ENCODE measurements at regions not wholly inside any gene's neighbourhood (a gene's known extent, or its start where the extent isn't known, plus 50 kb on each side); places are given as distances from the start of the nearest gene placed in this dataset.
A peak's percentile ranks its signal among the peaks of the same experiment; 100 is the strongest.

DNA sequence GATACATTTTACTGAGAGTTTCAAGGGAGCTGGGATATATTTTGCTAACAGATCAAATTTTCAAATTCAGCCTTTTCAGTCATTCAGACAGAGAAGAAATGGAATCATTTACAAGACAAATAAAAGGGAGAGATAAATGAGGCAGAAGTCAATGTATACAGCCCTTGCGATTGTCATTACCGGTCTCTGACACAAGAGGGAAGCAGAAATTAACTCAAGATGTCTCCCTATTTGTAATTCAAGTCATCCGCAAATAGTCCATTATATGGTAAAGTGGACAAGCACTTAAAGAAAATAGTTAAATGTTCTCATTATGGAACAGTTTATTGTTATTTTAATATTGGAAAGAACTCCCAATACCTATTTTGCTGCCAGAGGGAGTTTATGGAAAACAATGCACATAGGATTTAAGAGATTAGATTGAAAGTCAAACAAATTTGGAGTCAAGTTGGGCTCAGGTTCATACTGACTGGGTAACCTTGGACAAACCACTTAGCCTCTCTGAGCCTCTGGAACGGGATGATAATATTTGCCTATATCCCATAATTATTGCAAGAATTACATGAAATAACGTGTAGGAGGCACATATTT is 89.3 kb upstream of the PRKCQ start:
- DNase-seq: no peak

DNA sequence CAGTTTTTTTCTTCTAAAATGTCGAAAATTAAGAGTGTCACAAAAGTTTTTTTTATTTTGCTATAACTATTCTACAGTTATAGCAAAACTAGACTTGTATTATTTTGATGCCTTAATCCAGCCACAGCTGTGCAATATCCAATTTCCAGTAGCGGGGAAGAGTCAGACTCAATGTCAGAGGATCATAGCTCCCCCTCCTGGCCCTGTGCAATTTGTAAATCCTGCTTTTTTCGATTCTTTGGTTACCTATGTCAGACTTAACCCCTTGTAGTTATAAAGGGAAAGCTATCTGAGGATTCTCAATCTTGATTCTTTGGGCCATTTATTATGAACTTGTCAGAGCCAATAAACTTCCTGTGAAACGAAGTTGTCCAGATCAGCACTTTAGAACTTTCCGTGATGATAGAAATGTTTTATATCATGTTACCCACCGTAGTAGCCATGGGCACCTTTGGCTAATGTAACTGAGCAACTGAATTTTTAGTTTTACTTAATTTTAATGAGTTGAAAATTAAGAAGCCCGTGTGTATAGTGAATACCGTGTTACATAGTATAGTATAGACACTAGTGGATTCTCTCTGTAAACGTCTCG is 87.7 kb upstream of the PRKCQ start:
- DNase-seq: peak; percentile 53

DNA sequence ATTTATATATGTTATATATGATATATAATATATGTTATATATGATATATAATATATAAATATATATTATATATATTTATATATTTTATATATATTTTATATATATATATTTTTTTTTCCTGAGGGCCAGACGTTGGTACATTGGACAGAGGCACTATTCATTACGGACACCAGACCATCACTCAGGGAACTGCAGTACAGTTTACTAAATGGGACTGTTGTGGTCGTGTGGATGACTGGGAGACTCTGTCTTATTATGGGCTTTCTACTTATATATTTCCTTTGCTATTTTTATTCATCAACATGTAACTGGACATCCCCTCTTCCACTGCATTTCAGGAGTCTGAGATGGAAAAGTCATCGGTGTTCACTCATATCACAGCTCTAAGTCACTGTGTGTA is 87.1 kb upstream of the PRKCQ start:
- DNase-seq: no peak

DNA sequence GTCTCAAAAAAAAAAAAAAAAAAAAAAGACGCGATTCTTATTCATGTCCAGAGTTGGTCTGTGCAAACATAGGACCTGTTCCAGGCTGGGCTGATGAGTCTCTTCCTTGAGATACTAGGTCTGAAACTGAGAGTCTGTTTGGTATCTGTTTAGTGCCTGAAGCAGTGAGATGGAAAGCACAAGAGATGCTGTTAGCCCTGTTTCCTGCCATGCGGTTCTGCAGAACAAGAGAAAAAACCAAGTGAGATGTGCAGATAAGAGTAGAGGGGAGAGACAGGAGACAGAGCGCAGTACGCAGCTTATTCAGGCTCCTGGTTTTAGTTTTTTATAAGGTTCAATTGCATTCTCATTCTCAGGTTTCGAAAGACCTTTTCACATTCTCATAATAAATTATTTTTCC is 85.8 kb upstream of the PRKCQ start:
- peak; percentile 48 for DNase-seq

DNA sequence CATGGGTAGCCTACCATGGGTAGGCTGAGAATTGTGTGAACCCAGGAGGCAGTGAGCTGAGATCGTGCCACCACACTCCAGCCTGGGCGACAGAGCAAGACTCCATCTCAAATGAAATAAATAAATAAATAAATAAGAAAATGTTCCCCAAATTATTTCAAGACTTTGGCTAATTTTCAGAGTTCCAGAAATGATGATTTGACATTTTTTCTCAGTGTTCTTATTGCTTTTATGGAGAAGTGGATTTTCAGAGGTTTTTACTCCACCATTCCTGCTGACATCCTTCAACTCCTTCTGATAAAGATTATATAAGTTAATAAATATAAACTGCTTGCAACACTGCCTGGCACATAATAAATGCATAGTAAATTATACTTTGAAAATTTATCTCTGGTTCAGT is 80.4 kb upstream of the PRKCQ start:
- DNase-seq: no peak

DNA sequence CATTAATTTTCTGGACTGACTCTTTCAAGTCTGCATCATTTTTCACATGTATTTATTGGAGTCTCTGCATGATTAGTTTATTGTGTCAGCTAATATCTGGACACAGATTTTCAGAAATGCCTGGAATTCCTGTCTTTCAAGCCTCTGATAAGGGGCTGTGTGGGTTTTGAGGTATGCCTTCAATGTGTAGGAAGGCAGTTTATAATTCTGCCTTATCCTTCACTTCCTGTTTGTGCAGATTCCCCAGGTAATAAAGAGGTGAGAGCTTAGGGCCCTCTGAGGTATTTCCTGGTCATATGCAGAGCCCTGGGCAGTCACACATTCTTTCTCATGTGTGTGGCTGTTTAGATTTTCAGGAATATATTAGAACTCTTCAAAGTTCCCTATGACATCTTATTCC is 79.4 kb upstream of the PRKCQ start:
- DNase-seq: no peak

DNA sequence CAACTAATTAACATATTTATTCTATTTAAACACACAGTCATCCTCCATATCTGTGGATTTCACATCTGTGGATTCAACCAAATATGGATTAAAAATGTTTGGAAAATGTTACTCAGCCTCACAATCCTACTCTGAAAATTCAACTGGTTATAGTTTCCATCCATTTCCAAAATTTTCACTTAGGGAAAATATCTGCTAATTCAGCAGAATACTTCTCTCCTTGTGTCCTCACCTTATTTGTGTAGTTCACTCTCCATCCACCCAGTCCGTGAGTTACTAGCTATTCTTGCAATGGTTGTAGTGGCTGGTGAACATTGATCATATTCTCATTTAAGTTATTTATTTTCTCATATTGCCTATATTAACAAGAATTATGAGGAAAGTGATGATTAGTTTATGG is 77.6 kb upstream of the PRKCQ start:
- DNase-seq: no peak

DNA sequence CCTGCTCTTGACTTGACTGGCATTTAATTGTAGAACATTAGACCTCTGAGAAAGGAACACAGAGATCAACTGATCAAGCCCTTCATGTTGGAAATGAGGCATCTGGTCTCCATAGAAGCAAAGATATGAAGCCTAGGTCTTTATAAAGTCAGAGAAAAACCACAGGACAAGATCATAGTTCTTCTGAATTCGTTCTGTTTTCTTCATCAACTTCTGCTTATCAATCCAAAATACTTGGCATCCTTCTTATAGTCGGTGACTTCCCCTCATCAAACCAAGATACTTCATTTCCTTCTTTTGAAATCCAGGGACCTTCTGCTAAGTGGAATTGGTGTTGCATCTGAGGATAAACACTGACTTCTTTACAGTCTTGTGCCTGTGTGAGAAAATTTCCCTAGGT is 77.1 kb upstream of the PRKCQ start:
- no peak for DNase-seq

DNA sequence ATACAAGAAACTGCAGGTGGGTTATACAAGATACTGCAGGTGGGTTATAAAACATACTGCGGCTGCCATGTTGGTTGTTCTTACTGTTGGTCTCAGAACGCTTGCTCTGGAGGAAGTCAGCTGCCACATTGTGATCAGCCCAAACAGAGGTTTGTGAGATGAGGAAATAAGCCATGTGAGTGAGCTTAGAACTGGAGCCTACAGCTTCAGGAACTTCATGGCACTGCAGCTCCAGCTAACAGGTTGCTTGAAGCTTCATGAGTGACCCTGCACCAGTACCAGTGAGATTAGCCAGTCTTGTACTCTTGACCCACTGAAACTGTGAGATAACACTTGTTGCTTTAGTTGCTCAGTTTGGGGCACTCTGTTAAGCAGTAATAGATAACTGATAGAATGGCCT is 74.5 kb upstream of the PRKCQ start:
- no peak for DNase-seq

DNA sequence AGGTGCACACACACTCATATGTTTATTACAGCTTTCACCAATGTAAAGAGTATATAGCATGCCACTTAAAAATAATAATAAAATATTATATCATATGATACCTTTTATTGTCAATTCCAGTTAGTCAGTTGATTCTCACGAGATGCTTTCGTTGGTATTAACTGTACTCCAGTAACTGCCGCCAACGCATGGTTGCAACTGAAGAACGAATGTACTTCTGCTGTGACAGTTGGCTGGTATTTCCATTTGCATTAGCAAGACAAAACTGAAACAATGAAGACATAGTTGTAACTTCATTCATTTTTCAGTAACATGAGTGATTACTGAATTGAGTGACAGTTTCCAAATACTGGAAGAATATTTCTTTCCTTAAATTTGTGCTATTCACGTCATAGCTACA is 70.5 kb upstream of the PRKCQ start:
- peak; percentile 45 for DNase-seq

DNA sequence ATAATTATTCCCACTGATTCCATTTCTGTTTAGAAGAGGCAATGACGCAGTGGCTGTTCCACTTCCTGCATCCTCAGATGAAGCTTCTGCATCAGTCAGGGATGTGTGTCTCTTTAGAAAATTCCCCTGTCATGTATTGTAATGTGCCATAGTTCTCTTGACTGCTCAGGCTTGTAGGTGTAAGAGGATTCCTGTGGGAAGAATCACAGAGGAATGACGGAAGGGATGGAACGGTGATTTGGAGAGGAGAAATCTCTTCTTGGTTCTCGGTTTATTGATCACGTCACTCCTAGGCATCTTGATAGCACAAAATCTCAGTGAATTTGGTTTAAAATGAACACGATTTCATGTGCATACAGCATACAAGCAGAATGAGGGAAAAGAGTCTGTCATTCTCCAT is 69.8 kb upstream of the PRKCQ start:
- DNase-seq: no peak

DNA sequence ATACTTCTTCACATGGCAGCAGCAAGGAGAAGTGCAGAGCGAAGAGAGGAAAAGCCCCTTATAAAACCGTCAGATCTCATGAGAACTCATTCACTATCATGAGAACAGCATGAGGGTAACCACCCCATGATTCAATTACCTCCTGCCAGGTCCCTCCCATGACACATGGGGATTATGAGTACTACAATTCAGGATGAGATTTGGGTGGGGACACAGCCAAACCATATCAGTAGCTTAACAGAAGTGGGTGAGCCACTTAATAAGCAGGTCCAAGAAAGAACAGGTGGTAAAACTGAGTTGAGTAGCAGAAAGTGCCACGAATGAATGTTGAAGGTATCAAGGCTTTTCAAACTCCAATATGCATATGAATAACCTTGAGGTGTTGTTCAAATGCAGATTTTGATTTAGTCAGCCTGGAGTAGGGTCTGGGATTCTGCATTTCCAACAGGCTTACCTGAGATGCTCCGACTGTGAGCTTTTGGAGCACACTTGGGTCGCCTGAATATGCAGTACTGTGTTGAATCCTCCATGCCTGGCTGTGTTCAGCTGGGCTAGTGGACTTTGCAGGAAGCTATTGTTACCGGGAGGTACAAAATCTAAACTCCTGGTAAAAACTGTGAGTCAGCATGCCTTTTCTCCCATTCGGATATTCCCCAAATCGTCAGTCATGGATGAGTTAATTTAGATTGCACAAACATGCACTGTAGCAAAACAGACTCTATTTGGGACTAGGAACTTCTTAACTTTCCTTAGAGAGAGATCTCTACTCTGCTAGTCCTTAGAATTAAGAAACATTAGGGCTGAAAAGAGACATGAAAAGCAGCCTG is 69.0 kb upstream of the PRKCQ start:
- no peak for DNase-seq

DNA sequence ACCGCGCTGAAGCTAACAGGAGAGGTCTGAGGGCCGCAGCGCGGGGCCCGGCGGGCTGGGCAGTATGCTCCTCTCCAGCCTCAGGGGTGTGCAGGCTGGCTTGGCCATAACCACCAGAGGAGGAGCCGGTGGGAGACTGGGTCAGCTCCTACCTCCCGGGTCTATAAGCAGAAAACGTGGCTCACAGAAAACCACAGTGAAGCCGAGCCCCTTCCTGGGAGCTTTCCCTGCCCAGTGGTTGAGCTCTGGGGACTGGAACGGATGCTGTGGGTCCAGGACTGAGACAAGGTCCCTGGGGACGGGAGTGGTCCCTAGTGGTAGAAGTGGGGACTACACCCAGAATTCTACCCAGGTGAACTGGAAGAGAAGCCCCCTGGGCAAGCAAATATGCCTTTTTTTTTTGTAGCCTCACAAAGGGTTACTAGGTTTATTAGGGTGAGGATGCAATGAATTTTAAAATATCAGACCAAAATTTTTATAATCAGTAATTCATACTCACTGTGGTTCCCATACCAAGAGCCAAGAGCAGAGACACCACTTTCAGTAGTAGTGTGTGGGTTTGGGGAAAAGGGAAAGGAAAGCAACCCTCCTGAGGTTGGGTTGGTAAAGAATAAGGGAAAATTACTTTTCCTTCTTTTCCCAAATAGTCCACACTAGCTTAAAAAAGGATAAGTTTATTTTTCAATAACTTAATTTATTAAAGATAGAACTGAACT is 67.9 kb upstream of the PRKCQ start:
- peak; percentile 67 for DNase-seq

DNA sequence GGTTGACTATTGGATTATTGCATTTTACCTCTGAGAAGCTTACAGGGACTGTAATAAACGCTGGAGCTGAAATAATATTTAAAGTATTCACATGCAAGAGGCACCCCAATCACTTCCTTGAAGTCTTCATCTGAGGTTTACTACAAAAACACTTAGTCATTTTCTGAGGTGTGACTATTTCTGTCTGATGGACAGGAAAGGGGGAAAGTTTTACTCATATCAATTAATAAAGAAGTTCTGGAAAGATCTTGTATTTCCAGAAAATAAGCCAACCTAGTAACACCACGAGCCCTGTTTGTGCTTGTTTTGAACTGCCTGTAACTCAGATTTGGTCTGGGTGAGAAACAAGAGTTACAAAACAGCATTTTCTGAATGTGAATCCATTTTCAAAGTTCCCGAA is 63.9 kb upstream of the PRKCQ start:
- no peak for DNase-seq

DNA sequence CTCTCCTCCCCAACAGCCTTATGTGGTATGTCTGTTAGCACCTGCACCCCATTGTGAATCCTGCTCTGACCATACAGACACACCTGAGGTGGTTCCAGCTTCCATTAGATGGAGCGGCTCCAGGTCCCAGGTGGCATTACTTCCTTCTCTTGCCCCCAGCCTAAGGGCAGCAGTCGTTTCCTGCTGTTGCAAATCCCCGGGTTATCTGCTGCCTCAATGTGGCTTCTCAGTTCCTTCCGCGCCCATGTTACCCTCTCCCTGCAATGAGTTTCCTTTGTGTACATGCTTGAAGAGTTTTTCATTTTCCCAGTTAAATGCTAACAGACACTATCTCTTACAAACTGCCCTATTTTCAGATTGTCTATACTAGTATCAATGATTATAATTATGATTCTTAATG is 62.8 kb upstream of the PRKCQ start:
- DNase-seq: no peak

DNA sequence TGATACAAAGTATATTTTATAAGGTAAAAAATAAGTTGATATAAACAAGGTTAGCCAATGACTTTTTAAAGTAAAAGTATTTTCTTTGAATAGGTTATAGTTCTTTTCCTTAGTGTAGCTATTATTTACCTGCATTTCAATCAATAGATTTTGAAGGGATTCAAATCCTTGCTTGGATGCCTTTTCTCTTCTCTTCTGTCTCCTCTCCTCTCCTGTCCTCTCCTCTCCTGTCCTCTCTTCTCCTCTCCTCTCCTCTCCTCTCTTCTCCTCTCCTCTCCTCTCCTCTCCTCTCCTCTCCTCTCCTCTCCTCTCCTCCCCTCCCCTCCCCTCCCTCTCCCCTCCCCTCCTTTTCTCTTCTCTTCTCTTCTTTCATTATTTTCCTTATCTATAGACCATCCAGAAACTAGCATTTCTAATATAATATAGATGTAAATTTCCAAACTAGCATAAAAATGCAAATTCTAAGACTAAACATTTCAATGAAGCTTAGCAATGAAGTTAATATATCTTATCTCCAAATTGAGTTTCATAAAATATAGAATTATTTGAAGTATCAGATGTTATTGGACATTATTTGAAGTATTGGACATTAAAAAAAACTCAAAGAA is 60.5 kb upstream of the PRKCQ start:
- DNase-seq: no peak

DNA sequence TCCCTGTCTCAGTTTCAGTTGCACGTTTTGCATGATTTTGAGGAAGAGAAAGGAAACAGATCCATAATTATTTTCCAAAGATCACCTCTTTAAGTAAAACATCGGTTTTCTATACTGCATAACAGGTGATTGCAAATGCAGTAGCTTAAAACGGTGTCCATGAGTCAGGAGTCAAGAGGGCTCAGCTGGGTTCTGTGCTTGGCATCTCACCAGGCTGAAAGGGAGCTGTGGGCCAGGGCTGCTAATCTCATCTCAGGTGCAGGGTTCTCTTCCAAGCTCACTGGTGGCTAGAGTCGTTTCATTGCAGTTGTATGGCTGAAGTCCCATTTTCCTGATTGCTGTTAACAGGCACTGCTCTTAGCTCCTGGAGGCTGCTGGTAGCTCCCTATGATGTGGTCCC is 57.0 kb upstream of the PRKCQ start:
- DNase-seq: no peak

DNA sequence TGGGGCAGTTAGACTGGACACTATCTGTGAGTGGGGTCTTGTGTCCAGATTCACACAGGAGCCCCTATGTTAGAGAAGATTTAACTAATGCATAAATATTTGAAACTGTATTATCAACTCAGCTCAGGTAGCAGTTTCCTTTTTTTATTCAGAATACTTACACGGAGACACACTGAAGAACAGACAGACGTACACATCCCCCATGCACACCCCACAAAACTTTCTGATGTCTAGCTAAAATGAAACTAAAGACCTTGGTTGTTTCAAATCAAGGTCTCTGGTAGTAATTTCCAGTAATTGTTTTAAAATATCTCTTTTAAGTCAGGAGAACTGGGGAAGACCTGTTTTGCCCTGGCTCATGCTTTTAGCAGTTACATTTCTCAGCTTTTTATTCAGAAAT is 55.7 kb upstream of the PRKCQ start:
- no peak for DNase-seq

Data from activated naive CD4-positive, alpha-beta T cell treated with Interleukin-2 at 50 U/mL for 16 hours (primary cell).